Adrenal gland (tissue), 9 donors: ENCODE measurements at regions not wholly inside any gene's neighbourhood (a gene's known extent, or its start where the extent isn't known, plus 50 kb on each side); places are given as distances from the start of the nearest gene placed in this dataset.

ENCODE experiments used
- DNase-seq, 7 donors: peaks; one replicate each; pipeline ENCODE4 v3.0.0-alpha.2; 2019 to 2020
- H3K27ac ChIP-seq, 5 donors: fragments of 200-600 bp; sonication (generic) in 4 of 5; 1 replicate in 3 of 5; 2 replicates in 2 of 5; pipeline versions ENCODE4 v1.5.1 to v1.8.0; 2016 to 2020; ENCODE audit warnings: mild to moderate bottlenecking in 1 of 5
- H3K27me3 ChIP-seq: fragments of 200-600 bp; 2 replicates; pipeline ENCODE4 v1.8.0; 2021
- H3K36me3 ChIP-seq, 2 donors: fragments of 200-600 bp; replicated peaks in 1 of 2; 1 replicate in 1 of 2; 2 replicates in 1 of 2; pipeline versions ENCODE4 v1.5.1 to v1.8.0; 2018 to 2022
- H3K4me1 ChIP-seq, 2 donors: fragments of 200-600 bp; replicated peaks in 1 of 2; 1 replicate in 1 of 2; 2 replicates in 1 of 2; pipeline versions ENCODE4 v1.5.1 to v1.8.0; 2018 to 2021
- H3K4me3 ChIP-seq, 4 donors: fragments of 200-600 bp; sonication (generic) in 3 of 4; one replicate each; pipeline ENCODE4 v1.5.1; 2016 to 2018
- H3K9me3 ChIP-seq, 3 donors: fragments of 200-600 bp; sonication (generic) in 1 of 3; replicated peaks in 1 of 3; 1 replicate in 2 of 3; 2 replicates in 1 of 3; pipeline versions ENCODE4 v1.5.1 to v1.8.0; 2016 to 2021
- CTCF ChIP-seq, 6 experiments: fragments of 450-650 bp in 4 of 6; fragments of 200-600 bp in 2 of 6; sonication (generic) in 1 of 6; IDR thresholded peaks; 1 replicate in 5 of 6; 2 replicates in 1 of 6; pipeline versions ENCODE4 v1.5.1 to v1.8.0; 2016 to 2021; ENCODE audit warnings: antibody characterized with exemption in 6 of 6, mild to moderate bottlenecking in 2 of 6, moderate library complexity in 1 of 6
- POLR2A ChIP-seq, 2 donors: fragments of 450-650 bp; IDR thresholded peaks; one replicate each; pipeline ENCODE4 v1.6.1; 2017; ENCODE audit warnings: antibody characterized with exemption in 2 of 2, mild to moderate bottlenecking in 2 of 2, moderate library complexity in 1 of 2
- WGBS, 4 donors: extraction: QIAGEN DNeasy Blood & Tissue Kit in 2 of 4; methylation state at CpG; one replicate each; pipeline versions ENCODE4 v1.1.5 to v1.1.7; 2013 to 2017; 5-methylcytosine and 5-hydroxymethylcytosine counted together
- intact Hi-C, 2 donors: fragments of 100-400 bp; cut with DNase I; formaldehyde crosslinking; loops; one replicate each; pipeline versions ENCODE4 v1.14.1 to v1.15.0; 2022 to 2023
- donor health status: healthy with polysubstance abuse.
- donor health status: Bipolar disorder and iron deficiency.
- donor health status: DM: yes; HTN: yes; CAD: no.
- donor health status: DM: no; HTN: no; CAD: no.
- donor health status: DM: no; HTN: no; CAD: no.

GRCh38 chr4:54901202-54901601, 224.2 kb downstream of the KDR start:
- Histone ChIP-seq H3K9me3 (no peaks in the 10 kb centered on the region), H3K4me3 (no peak overlapping the region), H3K27me3 (no peaks in the 10 kb centered on the region), H3K27ac (no peak overlapping the region), H3K36me3 (no peaks in the 10 kb centered on the region), H3K4me1 (no peaks in the 10 kb centered on the region)
- intact Hi-C loops: no loop called here
- no peak for DNase-seq
- 54 to 91% (median 81%) methylated on average over 1 of the region's 1 CpG for WGBS, 4 donors
- no peak for TF ChIP-seq POLR2A (IDR thresholded peaks at IDR 0.05)
- TF ChIP-seq CTCF (IDR thresholded peaks at IDR 0.05): no peak

- 54 to 55% (median 54%) methylated on average over 2 of the region's 2 CpGs for WGBS, 4 donors
- Histone ChIP-seq H3K4me1 (no peaks in the 10 kb centered on the region), H3K27ac (no peak overlapping the region), H3K27me3 (no peaks in the 10 kb centered on the region), H3K4me3 (no peak overlapping the region), H3K36me3 (no peaks in the 10 kb centered on the region), H3K9me3 (no peaks in the 10 kb centered on the region)
- intact Hi-C loops: no loop called here
- DNase-seq: no peak
- TF ChIP-seq POLR2A (IDR thresholded peaks at IDR 0.05) (no peak), CTCF (IDR thresholded peaks at IDR 0.05) (no peak)
These were observed 226.6 kb downstream of the KDR start for GRCh38 chr4:54898656-54899340.

GRCh38 chr4:54898056-54898562, 227.3 kb downstream of the KDR start:
- Histone ChIP-seq H3K4me1 (no peaks in the 10 kb centered on the region), H3K27me3 (no peaks in the 10 kb centered on the region), H3K9me3 (no peaks in the 10 kb centered on the region), H3K4me3 (no peak overlapping the region), H3K27ac (no peak overlapping the region), H3K36me3 (no peaks in the 10 kb centered on the region)
- no peak for TF ChIP-seq CTCF (IDR thresholded peaks at IDR 0.05)
- no peak for TF ChIP-seq POLR2A (IDR thresholded peaks at IDR 0.05)
- DNase-seq: no peak
- intact Hi-C loops: no loop called here
- WGBS, 4 donors: 48 to 66% (median 61%) methylated on average over 1 of the region's 1 CpG

DNA sequence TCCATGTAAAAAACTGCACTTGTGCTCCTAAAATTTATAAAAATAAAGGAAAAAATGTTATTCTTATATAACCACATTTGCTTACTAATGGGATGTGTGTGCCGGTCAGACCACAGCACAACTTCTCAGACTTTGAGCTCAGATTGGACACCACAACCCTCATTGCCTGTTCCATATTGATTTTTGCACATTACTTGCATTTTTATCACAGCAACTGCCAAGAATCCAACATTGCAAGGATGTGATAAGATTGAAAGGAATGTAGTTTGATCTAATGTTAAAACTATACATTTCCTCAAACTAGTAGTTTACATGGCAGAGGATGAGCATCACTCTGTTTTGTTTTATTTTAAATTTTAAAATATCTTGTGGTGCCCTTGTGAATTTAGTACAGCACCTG, 227.8 kb downstream of the KDR start:
- H3K4me3 ChIP-seq: no peak overlapping the region
- no peak for TF ChIP-seq POLR2A (IDR thresholded peaks at IDR 0.05)
- TF ChIP-seq CTCF (IDR thresholded peaks at IDR 0.05): no peak
- no peaks in the 10 kb centered on the region for H3K4me1 ChIP-seq
- 87 to 92% (median 91%) methylated on average over 1 of the region's 1 CpG for WGBS, 4 donors
- H3K36me3 ChIP-seq: no peaks in the 10 kb centered on the region
- intact Hi-C loops: no loop called here
- DNase-seq: no peak
- H3K9me3 ChIP-seq: no peaks in the 10 kb centered on the region
- H3K27ac ChIP-seq: no peak overlapping the region
- no peaks in the 10 kb centered on the region for H3K27me3 ChIP-seq
